ENCODE measurements at regions not wholly inside any gene's neighbourhood (a gene's known extent, or its start where the extent isn't known, plus 50 kb on each side); places are given as distances from the start of the nearest gene placed in this dataset.
"Not testable (repeated sequence)": the region's sequence is repeated elsewhere in the genome, so short reads cannot be mapped to it uniquely, and the experiment has no call there.

DNA sequence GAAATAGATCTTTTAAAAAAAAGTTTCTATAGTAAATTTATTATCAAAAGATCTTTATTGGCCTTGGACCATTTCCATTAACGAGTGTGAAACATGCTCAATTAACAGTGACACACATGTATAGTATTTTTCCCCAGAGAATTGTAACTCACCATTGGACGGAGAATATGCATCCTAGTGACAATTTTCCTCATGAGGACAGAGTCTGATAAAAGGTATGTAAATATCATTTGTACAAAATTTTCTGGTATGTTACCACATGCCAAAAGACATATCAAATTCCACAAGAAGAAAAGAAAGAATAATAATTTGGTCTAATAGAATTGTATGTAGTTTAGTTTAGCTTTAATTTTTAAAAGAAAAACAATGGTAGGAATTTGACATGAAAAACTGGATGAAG, 1096.0 kb upstream of the FLRT2 start:
- DNase-seq (ENCODE audit: low read depth in 2 of 3, low spot score in 1 of 3) = no peak

DNA sequence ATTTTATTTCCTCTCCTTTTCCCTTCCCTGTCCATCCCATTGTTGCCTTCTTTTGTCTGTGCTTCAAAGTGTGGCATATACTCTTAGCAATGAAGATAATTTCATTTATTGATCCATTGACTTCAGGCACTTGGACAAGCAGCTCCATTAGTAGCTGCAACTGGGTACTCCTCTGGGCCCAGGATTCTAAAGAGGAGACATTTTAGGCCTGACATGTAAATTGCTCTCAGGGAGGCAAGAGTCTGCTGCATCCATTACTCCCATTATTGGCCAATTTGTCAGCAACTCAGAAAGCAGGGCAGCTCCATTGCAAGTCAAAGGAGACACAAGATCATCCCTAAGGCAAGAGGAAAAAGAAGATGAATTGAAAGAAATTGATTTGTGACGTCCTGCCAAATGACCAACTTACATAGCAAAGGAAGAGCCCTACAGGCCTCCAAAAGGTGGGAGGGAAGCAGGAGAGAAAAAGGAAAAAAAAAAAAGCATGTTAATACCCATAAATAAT, 1094.1 kb upstream of the FLRT2 start:
- DNase-seq (ENCODE audit: low read depth in 2 of 3, low spot score in 1 of 3) = no peak

DNA sequence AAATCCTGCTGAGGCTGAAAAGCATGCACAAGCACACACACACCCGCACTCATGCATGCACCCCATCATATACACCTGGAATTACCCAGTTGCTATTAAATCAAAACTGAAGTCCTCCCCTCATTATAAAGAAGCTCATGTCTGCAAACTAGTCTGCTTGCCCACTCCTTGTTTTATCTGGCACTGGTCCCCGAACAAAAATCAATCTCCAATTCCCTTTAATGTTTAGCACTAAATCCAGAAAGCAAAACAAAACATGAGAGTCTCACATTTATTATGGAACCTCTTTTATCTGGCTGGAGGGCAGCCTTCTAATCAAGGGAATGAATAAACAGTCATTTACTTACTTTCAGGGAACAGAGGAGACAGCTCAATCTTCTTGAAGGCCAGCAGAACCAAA, 1093.4 kb upstream of the FLRT2 start:
- DNase-seq (ENCODE audit: low read depth in 2 of 3, low spot score in 1 of 3) = no peak

DNA sequence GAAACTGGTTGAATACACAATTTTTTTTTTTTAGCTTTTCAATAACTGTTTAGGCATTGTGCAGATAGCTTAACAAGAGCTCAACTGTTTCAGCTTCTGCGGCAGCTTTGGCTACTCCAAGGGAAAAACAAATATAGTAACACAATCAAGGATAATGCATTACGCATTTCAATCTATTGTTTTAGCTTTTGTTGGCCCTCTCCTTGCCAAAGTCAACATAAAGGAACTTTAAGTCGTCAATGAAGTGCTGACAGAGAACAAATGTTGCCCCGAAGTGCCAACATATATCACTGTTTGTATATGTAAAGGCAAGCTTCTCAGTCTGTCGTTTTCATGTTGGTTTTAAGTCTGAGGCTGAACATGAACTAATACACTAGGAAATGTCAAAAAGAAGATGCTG, 1087.4 kb upstream of the FLRT2 start:
- no peak for DNase-seq (ENCODE audit: low read depth in 2 of 3, low spot score in 1 of 3)

DNA sequence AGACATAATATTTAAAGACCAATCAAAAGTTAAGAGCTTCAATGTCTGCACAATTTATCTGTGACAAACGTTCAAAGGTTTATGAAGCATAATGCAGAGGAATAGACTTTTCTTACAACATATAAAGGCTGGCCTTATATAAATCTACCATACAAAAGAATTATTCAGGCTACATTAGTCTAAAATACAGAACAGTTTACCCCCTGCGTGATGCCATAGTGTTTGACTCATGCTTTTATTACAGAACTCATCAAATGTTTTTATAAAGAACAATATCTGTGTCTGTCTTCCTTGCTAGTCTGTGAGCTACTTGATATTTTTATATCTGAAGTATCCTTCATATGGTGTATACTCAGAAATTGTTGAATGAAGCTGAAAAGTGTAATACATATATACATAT, 1084.5 kb upstream of the FLRT2 start:
- no peak for DNase-seq (ENCODE audit: low read depth in 2 of 3, low spot score in 1 of 3)

DNA sequence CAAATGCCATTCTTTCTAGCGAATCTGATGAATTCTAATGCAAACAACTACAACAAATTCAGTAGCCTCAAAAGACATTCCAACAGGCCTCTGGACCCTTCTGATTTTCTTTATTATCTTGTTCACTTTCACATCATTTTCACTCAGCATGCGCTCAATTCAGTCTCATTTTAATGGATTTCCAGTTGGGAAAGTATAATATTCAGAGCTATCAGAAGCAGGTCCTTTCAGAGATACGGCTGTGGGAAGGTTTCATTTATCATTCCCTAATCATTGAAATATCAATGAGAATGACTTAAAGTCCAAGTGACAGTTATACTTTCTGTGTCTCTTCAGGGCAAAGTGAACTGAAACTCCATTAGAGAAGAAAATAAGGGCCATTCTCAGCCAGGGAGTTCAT, 1083.7 kb upstream of the FLRT2 start:
- no peak for DNase-seq (ENCODE audit: low read depth in 2 of 3, low spot score in 1 of 3)

DNA sequence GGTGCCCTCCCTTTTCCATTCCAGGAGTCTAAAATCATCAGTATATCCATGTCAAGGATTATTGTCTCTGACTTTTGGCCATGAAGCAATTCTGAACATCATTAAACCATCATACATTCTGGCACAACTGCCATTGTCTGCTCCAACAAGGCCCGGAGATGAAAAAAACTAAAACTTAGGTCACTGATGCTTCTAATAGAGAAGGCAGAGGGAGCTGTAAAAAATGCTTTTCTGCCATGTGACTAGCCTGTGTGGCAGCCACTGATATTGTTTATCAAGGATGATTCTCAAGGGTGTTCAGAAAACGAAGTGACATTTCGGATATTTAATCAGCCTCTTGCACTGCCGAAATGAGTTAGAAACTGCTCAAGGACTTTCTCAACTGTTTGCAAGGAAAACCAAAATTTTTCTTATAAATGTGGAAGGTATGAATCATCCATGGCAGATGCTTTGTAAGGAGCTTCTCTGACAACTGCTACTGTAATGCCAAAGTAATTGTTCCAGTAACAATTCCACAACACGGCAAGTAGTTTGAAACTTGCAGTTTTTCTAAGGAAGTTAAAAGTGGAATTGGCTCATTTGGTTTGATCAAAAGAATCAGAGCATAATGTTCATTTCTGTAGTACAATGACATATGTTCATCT, 1076.5 kb upstream of the FLRT2 start:
- DNase-seq (ENCODE audit: low read depth in 2 of 3, low spot score in 1 of 3) = no peak

DNA sequence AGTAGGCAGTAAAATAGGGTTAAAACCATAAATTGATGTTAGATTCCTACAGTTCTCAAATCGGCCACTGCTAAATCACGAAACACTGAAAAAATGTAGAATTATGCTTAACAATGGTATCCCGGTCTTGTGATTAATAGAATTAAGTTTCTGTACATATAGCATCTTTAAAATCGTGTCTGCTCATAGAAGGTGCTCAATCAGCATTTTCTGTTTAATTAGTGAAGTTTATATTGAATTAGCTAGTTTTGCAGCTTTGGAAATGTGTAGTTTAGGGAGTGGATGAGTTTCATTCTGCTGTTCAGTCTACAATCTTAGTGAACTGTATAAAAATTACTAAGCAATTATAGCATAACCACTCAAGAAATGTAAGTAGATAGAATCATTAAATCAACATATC, 1075.8 kb upstream of the FLRT2 start:
- no peak for DNase-seq (ENCODE audit: low read depth in 2 of 3, low spot score in 1 of 3)

DNA sequence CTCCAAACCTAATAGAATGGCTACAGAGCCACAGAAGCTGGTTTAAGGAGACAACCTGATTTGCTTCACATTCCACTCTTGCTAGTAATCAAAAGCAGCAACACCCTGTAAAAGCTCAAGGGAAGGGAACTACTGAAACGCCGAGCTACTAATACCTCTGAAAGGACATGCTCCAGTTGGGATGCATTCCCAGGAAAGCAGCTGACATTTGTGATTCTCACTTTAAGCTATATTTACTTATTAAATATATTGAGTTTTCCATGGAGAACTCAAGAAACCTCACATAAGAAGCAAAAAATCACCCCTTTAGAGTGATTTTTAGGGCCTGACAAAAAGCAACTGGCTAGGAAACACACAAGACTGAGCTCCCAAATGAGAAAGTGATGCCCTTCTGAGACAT, 1073.0 kb upstream of the FLRT2 start:
- no peak for DNase-seq (ENCODE audit: low read depth in 2 of 3, low spot score in 1 of 3)

DNA sequence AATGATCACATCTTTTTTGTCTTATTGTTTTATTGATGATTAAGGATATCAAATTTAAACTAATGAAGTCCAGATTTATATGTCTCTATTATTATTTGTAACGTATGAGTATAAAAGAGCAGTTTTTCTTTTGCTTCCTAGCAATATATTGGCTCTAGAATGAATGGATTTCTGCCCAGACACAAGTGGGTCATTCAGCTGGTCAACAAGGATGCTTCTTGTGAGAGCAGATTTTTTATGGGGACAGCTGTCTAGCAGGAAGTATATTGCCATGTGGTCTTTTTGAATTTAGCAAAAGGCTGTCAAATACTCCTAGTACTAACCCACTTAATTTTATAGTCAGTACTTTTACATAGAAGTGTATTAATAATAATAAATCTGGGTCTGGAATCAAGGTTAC, 1071.1 kb upstream of the FLRT2 start:
- DNase-seq (ENCODE audit: low read depth in 2 of 3, low spot score in 1 of 3) = no peak

DNA sequence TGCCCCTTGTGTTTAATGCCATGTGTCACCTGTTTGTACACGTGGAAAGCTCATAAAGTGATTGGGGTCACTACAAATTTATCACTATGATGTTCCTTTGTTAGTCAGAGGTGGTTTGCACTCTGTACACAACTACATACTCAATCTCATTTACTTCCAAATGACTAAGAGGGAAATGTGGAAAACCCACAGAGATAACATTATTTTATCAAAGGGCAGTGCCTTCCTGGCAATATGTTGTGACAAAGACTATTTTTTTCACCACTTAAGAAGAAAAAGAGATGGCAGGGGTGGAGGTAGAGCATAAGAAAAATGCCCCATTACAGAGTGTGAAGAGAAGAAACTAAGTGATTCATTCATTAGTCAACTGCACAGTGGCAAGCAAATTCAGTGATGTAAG, 1064.1 kb upstream of the FLRT2 start:
- DNase-seq (ENCODE audit: low read depth in 2 of 3, low spot score in 1 of 3) = no peak

DNA sequence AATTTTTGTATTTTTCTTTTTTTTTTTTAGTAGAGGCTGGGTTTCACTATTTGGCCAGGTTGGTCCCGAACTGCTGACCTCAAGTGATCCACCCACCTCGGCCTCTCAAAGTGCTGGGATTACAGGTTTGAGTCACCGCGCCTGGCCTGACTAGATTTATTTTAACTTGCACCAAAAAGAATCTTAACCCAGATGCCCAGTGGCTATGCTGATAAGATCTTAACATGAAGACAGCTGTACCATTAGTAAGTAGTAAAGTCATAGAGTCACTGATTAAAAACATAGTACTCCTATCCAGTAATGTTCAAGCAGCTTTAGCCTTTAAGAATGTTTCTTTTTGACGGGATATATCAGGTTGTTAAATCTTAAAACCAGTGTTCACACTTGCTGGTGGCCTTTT, 1061.8 kb upstream of the FLRT2 start:
- DNase-seq (ENCODE audit: low read depth in 2 of 3, low spot score in 1 of 3) = no peak

DNA sequence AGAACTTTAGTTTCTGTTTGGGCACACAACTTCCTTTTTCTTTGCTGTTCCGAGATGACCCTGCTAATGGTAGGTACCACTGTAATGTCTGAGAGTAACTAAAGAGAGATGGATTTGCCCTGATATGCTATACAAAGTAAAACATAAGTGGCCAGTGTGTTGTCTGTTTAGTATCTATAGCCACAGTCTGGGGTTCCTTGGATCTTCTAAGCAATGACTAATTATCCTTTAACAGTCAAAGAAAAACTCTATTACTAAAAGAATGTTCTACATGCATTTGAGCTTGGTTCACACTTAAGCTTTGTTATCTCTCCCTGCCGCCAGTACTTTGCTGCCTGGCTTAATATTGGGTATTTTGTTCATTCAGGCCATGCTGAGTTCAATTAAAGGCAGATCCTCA, 1051.9 kb upstream of the FLRT2 start:
- no peak for DNase-seq (ENCODE audit: low read depth in 2 of 3, low spot score in 1 of 3)

DNA sequence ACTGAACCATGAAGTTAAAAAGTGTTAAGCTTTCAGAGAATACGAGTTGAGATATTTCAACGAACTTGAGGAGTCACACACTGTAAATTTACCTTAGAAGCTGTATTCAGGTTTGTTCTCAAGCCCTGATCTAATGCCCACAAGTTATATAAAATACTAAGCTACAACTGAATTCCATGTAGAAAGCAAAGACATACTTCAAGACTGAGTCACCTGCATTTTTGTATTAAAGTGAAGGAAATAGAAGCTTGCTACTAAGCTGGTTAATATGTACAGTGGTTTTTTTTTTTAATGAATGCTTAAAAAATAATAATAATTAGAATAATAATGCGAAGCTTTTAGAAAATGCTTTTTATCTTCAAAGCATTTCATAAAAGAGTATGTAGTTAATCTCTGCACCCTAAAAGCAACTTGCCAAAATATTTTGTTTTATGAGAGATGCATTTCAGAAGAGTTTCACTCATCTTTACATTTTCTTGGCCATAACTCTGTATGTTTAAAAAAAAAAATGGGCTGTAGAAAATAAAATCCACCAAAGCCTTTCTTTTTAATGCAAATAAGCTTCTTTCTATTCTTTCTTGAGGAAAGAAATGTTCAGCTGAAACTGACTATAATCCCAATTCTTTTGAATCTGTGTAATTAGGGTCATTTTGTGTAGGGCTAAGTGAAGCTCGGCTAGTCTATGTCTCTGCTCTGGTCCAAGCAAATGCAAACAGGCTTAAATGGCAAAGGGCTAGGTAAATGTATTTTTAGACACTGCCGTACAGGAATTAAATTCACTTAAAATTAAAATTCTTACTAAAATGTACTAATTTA, 1047.5 kb upstream of the FLRT2 start:
- DNase-seq (ENCODE audit: low read depth in 2 of 3, low spot score in 1 of 3) = no peak

DNA sequence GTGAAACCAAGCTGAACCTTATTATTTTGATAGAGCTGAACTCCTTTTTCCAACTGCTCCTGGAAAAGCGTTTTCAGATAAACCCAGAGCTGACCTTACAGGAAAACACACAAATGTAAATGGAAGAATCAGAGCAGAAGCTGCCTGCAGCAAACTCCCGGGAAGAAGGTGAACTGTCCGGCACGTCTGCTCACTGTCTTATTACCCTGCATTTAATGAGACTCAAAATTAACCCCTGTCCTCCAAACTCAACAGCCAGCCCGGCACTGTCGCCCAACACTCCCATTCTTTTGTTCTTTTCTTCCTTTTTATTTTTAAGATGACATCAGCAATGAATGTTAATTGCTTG, 1046.9 kb upstream of the FLRT2 start:
- DNase-seq (ENCODE audit: low read depth in 2 of 3, low spot score in 1 of 3) = no peak

DNA sequence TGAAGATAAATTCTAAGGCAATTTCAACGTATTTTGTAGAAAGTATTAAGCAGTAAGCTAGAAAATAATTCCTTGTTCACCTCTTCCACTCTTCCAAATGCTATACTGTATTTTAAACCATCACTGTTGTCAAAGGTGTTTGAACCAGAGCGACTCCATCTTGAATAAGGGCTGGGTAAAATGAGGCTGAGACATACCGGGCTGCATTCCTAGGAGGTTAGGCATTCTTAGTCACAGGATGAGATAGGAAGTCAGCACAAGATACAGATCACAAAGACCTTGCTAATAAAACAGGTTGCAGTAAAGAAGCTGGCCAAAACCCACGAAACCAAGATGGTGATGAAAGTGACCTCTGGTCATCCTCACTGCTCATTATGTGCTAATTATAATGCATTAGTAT, 1045.7 kb upstream of the FLRT2 start:
- not testable (repeated sequence) for DNase-seq (ENCODE audit: low read depth in 2 of 3, low spot score in 1 of 3)

DNA sequence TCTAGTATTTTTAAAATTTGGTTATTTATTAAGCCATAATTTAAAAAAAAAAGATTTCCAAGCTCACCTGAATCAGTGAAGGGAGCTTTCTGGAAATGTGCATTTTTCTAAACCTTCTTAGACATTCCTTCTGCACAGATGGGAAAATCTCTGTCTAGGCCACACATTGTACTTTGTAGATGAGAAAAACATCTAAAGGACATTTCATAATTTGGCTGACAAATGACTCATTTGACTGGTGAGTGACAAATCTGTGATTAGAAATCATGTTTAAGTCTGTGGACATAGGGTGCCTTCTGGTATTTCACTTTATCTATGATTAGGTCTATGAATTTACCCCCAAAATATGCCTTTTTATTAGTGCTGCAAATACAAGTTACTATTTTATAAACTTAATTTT, 1044.9 kb upstream of the FLRT2 start:
- DNase-seq (ENCODE audit: low read depth in 2 of 3, low spot score in 1 of 3) = no peak

DNA sequence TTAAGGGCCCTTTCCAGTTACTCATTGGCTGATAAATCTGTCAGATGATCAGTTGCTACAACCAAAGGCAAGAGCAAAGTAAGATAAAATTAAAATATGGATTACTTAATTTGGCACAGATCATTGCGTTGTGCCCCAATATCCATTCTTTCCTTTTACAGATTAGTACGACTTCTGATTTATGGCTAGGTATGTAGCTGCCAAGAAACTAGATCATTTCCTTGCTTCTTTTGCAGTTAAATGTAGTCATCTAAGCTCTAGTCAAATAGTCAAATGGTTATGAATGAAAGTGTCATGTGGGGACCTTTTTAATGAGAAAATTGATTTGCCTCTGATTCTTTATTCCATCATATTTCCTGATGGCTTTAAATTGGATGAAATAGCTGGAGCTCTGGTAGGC, 1039.9 kb upstream of the FLRT2 start:
- DNase-seq (ENCODE audit: low read depth in 2 of 3, low spot score in 1 of 3) = no peak

DNA sequence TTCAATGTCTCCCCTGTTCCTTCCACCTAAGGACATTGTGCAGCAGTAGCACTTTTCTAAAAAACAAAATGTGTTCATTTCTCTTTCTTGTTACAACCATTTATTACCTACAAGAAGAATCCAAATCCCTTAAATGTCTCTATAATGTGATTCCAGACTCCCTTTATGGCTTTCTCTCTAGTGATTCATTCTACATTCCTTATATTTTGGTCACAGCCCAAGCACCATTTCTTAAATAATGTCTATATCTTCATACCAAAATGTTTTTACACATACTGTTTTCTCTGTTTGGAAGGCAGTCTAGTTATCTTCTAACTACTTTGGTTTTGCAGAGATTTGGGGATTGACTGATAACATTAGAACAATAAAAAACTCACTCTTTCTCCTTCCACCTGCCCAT, 1037.3 kb upstream of the FLRT2 start:
- DNase-seq (ENCODE audit: low read depth in 2 of 3, low spot score in 1 of 3) = no peak

DNA sequence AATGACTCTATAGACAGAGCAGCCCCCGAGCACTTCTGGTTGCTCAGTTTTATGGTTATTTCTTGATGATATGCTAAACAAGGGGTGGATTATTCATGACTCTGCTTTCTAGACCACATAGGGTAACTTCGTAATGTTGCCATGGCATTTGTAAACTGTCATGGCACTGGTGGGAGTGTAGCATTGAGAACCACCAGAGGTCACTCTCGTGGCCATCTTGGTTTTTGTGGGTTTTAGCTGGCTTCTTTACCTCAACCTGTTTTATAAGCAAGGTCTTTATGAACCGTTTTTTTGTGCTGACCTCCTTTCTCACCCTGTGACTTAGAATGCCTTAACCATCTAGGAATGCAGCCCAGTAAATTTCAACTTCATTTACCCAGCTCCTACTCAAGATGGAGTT, 1036.2 kb upstream of the FLRT2 start:
- DNase-seq (ENCODE audit: low read depth in 2 of 3, low spot score in 1 of 3) = no peak

DNA sequence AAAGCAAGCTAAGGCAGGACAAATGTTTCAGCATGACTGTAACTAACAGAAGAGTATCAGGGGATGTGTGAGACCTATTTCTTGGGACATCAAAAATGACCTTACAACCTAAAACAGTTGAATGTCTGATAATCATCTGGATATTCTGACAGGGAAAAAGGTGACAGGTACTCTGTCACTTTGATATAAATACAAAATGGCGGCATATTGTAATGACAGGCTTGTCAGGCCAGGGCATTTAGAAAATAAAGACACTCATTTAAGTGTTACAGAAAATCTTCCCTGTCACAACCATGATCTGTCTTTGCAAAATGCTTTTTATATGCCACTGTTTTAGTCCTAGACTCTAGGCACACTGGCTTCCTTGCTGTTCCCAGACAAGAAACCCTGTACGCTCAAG, 1033.3 kb upstream of the FLRT2 start:
- DNase-seq (ENCODE audit: low read depth in 2 of 3, low spot score in 1 of 3) = no peak

DNA sequence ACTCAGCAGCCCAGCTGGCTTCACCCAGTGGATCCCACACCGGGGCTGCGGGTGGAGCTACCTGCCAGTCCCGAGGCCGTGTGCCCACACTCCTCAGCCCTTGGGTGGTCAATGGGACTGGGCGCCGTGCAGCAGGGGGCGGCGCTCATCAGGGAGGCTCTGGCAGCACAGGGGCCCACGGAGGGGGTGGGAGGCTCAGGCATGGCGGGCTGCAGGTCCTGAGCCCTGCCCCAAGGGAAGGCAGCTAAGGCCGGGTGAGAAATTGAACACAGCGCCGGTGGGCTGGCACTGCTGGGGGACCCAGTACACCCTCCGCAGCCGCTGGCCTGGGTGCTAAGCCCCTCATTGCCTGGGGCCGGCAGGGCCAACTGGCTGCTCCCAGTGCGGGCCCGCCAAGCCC, 1017.1 kb upstream of the FLRT2 start:
- DNase-seq (ENCODE audit: low read depth in 2 of 3, low spot score in 1 of 3) = not testable (repeated sequence)

DNA sequence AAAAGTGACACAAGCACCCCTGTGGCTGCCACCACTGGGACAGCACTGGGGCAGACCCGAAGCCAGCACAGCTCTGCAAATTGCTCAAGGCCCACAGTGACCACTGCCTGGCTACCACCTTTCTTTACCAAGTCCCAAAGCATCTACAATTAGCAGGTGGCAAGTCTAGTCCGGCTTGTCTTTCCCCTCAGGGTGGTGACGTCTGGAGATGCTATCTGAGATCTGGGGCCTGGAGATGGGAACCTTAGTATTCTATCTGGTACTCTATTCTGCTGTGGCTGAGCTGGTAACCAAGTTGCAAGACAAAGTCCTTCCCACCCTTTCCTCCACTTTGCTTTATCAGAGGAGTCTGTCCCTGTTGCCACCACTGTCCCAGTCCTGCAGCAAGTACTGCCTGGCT, 1010.1 kb upstream of the FLRT2 start:
- DNase-seq (ENCODE audit: low read depth in 2 of 3, low spot score in 1 of 3) = no peak
